ENCODE measurements at regions not wholly inside any gene's neighbourhood (a gene's known extent, or its start where the extent isn't known, plus 50 kb on each side); places are given as distances from the start of the nearest gene placed in this dataset.
A peak's percentile ranks its signal among the peaks of the same experiment; 100 is the strongest.

DNA sequence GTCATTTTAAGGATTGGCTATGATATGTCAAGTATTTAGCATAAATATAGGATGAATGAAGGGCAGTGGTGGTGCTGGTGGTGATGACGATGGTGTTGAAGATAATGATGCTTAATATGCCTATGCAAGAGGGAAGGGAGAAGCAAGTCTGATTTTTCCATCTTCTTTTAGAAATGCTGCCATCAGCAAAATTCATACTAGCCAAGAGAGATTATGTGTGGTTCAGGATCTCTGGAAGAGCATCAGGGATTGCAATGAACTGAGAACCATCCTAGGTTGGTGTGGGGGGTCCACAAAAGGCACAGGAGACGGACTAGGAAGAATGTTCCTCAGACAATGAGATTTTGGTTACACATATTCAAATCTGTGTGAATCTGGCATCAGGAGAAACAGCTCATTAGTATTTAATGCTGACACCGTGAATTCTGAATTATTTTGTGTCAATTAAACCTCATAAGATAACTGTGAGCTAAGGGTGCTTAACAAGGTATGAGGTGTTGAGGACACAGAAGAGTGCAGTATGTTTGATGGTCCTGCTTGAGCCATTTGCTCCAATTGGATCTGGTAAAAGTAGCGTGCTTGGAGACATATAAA lies 1120.8 kb upstream of the GOT2 start:
- H3K27me3 ChIP-seq (ENCODE audit: control insufficient read depth in 2 of 2, insufficient read depth in 2 of 2, low read length in 2 of 2) = no peaks in the 10 kb centered on the region
- H3K79me2 ChIP-seq (ENCODE audit: control insufficient read depth, insufficient read depth, low read length) = no peaks in the 10 kb centered on the region
- H3K9ac ChIP-seq (ENCODE audit: insufficient read depth in 1 of 2, low read depth in 2 of 2, low read length in 2 of 2) = no peak overlapping the region
- in situ Hi-C loops (cut with MboI) = no loop called here
- H3K27ac ChIP-seq (ENCODE audit: extremely low read depth, low read depth, low read length) = no peak overlapping the region
- no peak overlapping the region for H2AFZ ChIP-seq (ENCODE audit: low read depth, low read length)
- 2% methylated on average over 4 of the region's 4 CpGs for WGBS (ENCODE audit: insufficient coverage, low coverage, missing lambda C conversion rate)
- intact Hi-C loops (cut with micrococcal nuclease) = no loop called here
- H3K36me3 ChIP-seq (ENCODE audit: control insufficient read depth, insufficient read depth, low read length) = no peaks in the 10 kb centered on the region
- no peaks in the 10 kb centered on the region for H3K4me1 ChIP-seq (replicated peaks in 1 of 2; ENCODE audit: control insufficient read depth in 2 of 2, insufficient read depth in 2 of 2, low read length in 2 of 2)
- no peak for ATAC-seq
- POLR2A ChIA-PET = no interaction called here
- no peak overlapping the region for H3K4me2 ChIP-seq (ENCODE audit: insufficient read depth, low read length)
- no peak overlapping the region for H3K4me3 ChIP-seq
- TF ChIP-seq, protein P1, sequence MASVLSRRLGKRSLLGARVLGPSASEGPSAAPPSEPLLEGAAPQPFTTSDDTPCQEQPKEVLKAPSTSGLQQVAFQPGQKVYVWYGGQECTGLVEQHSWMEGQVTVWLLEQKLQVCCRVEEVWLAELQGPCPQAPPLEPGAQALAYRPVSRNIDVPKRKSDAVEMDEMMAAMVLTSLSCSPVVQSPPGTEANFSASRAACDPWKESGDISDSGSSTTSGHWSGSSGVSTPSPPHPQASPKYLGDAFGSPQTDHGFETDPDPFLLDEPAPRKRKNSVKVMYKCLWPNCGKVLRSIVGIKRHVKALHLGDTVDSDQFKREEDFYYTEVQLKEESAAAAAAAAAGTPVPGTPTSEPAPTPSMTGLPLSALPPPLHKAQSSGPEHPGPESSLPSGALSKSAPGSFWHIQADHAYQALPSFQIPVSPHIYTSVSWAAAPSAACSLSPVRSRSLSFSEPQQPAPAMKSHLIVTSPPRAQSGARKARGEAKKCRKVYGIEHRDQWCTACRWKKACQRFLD (CRISPR knock-in tag; IDR thresholded peaks at IDR 0.05) = no peak
- TF ChIP-seq, protein P2, sequence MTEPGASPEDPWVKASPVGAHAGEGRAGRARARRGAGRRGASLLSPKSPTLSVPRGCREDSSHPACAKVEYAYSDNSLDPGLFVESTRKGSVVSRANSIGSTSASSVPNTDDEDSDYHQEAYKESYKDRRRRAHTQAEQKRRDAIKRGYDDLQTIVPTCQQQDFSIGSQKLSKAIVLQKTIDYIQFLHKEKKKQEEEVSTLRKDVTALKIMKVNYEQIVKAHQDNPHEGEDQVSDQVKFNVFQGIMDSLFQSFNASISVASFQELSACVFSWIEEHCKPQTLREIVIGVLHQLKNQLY (CRISPR knock-in tag; conservative IDR thresholded peaks at IDR 0.05) = no peak
- TF ChIP-seq MAFF (IDR thresholded peaks at IDR 0.05; ENCODE audit: low read length) = peak; percentile 52; the same call in 1 of the 2 replicates
- peak; percentile 30; the same call in 1 of the 2 replicates for TF ChIP-seq ZNF316 (IDR thresholded peaks at IDR 0.05)
- no peak for TF ChIP-seq SMAD2 (IDR thresholded peaks at IDR 0.05; ENCODE audit: low read depth, low read length)
- peak; percentile 50; the same call in 1 of the 2 replicates for TF ChIP-seq MAFK (IDR thresholded peaks at IDR 0.05; ENCODE audit: low read length)
- TF ChIP-seq MAFG (tag; conservative IDR thresholded peaks at IDR 0.05) = 0 out of 2 replicates have a peak, but pooled peaks have one; percentile 36
- no peak for FAIRE-seq
- no peaks in the 10 kb centered on the region for H4K20me1 ChIP-seq (replicated peaks; ENCODE audit: control insufficient read depth, insufficient read depth, low read length)
- BruUV-seq (replicated peaks) = no TSS peak
- CTCF ChIA-PET (ENCODE audit: low intra/inter-chr PET ratio) = no interaction called here
- DNase-seq (ENCODE audit: extremely low read depth in 1 of 4, low spot score in 3 of 4) = no peak
- no peaks in the 10 kb centered on the region for H3K9me3 ChIP-seq (replicated peaks; ENCODE audit: control insufficient read depth, insufficient read depth, low read depth, low read length)
- no peaks in the 10 kb centered on the region for H3K9me1 ChIP-seq (ENCODE audit: control insufficient read depth, insufficient read depth, low read length)
